ENCODE measurements at regions not wholly inside any gene's neighbourhood (a gene's known extent, or its start where the extent isn't known, plus 50 kb on each side); places are given as distances from the start of the nearest gene placed in this dataset.
"Not testable (repeated sequence)": the region's sequence is repeated elsewhere in the genome, so short reads cannot be mapped to it uniquely, and the experiment has no call there.

- Histone ChIP-seq H3K27me3 (ENCODE audit: insufficient read depth, low read length) (no peaks in the 10 kb centered on the region), H2BK120ac (ENCODE audit: low read depth, low read length, poor library complexity, severe bottlenecking) (no peak overlapping the region), H3K14ac (ENCODE audit: insufficient read depth, low read length) (no peak overlapping the region), H3K79me2 (ENCODE audit: insufficient read depth, low read length) (no peaks in the 10 kb centered on the region), H3K9me3 (ENCODE audit: control insufficient read depth, low read depth, low read length) (no peaks in the 10 kb centered on the region), H3K23ac (ENCODE audit: insufficient read length, low read depth, low read length) (no peak overlapping the region), H4K8ac (replicated peaks; ENCODE audit: insufficient read length, low read depth, low read length) (no peak overlapping the region), H3K23me2 (ENCODE audit: insufficient read length, low read depth, low read length, poor library complexity, severe bottlenecking) (no peaks in the 10 kb centered on the region), H3T11ph (ENCODE audit: low read length) (no peak overlapping the region), H2BK20ac (ENCODE audit: low read depth, low read length, poor library complexity, severe bottlenecking) (no peak overlapping the region), H4K5ac (ENCODE audit: insufficient read length, low read depth, low read length) (no peak overlapping the region), H3K9ac (ENCODE audit: extremely low read depth, insufficient read length, low read length) (no peak overlapping the region), H2BK12ac (ENCODE audit: insufficient read length, low read depth, low read length) (no peak overlapping the region), H3K4me1 (ENCODE audit: insufficient read depth, low read length) (no peaks in the 10 kb centered on the region; the same call in 1 of the 2 replicates), H3K18ac (ENCODE audit: insufficient read length, low read depth, low read length) (no peak overlapping the region), H4K20me1 (ENCODE audit: control insufficient read depth, insufficient read depth, insufficient read length) (no peaks in the 10 kb centered on the region), H2BK5ac (ENCODE audit: insufficient read length, low read length) (no peak overlapping the region), H3K79me1 (ENCODE audit: insufficient read depth, low read depth, low read length, poor library complexity, severe bottlenecking) (no peaks in the 10 kb centered on the region), H3K56ac (ENCODE audit: insufficient read length, low read depth, low read length) (no peak overlapping the region), H3K4ac (ENCODE audit: low read depth, low read length) (no peak overlapping the region), H4K91ac (ENCODE audit: insufficient read length, low read depth, low read length) (no peak overlapping the region), H2AK5ac (ENCODE audit: insufficient read length, low read length) (no peak overlapping the region), H2BK15ac (ENCODE audit: low read depth, low read length) (no peak overlapping the region), H2AFZ (ENCODE audit: low read length) (no peak overlapping the region), H3K4me2 (ENCODE audit: insufficient read depth, insufficient read length, low read length) (no peak overlapping the region), H3K27ac (ENCODE audit: insufficient read length, low read depth, low read length) (no peak overlapping the region)
- Mint-ChIP-seq H3K36me3 (ENCODE audit: insufficient read depth in 1 of 3, low read depth in 3 of 3) (peaks cover 13 to 41% (median 14%) of the 10 kb centered on the region in 3 experiments), H3K4me1 (peaks cover 23 to 32% of the 10 kb centered on the region in 2 experiments), H3K9me3 (peaks cover 16 to 31% of the 10 kb centered on the region in 2 experiments; a peak in 4 of 5 replicates), H3K27ac (no peak overlapping the region), H3K4me3 (no peak overlapping the region), H3K27me3 (ENCODE audit: low read depth) (no peaks in the 10 kb centered on the region)
- TF ChIP-seq, protein P1, sequence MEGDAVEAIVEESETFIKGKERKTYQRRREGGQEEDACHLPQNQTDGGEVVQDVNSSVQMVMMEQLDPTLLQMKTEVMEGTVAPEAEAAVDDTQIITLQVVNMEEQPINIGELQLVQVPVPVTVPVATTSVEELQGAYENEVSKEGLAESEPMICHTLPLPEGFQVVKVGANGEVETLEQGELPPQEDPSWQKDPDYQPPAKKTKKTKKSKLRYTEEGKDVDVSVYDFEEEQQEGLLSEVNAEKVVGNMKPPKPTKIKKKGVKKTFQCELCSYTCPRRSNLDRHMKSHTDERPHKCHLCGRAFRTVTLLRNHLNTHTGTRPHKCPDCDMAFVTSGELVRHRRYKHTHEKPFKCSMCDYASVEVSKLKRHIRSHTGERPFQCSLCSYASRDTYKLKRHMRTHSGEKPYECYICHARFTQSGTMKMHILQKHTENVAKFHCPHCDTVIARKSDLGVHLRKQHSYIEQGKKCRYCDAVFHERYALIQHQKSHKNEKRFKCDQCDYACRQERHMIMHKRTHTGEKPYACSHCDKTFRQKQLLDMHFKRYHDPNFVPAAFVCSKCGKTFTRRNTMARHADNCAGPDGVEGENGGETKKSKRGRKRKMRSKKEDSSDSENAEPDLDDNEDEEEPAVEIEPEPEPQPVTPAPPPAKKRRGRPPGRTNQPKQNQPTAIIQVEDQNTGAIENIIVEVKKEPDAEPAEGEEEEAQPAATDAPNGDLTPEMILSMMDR (conservative IDR thresholded peaks at IDR 0.05): no peak
- DNase-seq: no peak
These were observed 81.5 kb upstream of the PTPN13 start for GRCh38 chr4:86512631-86513030.

DNA sequence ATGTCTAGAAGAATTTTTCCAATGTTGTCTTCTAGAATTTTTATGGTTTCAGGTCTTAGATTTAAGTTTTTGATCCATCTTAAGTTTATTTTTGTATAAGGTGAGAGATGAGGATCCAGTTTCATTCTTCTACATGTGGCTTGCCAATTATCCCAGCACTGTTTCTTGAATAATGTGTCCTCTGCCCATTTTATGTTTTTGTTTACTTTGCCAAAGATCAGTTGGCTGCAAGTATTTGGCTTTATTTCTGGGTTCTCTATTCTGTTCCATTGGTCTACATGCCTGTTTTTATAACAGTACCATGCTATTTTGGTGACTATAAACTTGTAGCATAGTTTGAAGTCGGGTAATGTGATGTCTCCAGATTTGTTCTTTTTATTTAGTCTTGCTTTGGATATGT lies 78.2 kb upstream of the PTPN13 start:
- not testable (repeated sequence) for H3K79me2 ChIP-seq (ENCODE audit: insufficient read depth, low read length); H4K8ac ChIP-seq (replicated peaks; ENCODE audit: insufficient read length, low read depth, low read length); H3K27me3 Mint-ChIP-seq (ENCODE audit: low read depth); H3T11ph ChIP-seq (ENCODE audit: low read length); H3K4me2 ChIP-seq (ENCODE audit: insufficient read depth, insufficient read length, low read length); H4K5ac ChIP-seq (ENCODE audit: insufficient read length, low read depth, low read length); H3K27ac ChIP-seq (ENCODE audit: insufficient read length, low read depth, low read length); H2BK15ac ChIP-seq (ENCODE audit: low read depth, low read length); H3K9me3 ChIP-seq (ENCODE audit: control insufficient read depth, low read depth, low read length); H2AK5ac ChIP-seq (ENCODE audit: insufficient read length, low read length); H3K4ac ChIP-seq (ENCODE audit: low read depth, low read length); H2BK5ac ChIP-seq (ENCODE audit: insufficient read length, low read length); H3K27ac Mint-ChIP-seq; H3K4me3 Mint-ChIP-seq; H3K23me2 ChIP-seq (ENCODE audit: insufficient read length, low read depth, low read length, poor library complexity, severe bottlenecking); H3K14ac ChIP-seq (ENCODE audit: insufficient read depth, low read length); H3K9ac ChIP-seq (ENCODE audit: extremely low read depth, insufficient read length, low read length); DNase-seq; H3K56ac ChIP-seq (ENCODE audit: insufficient read length, low read depth, low read length); H2BK20ac ChIP-seq (ENCODE audit: low read depth, low read length, poor library complexity, severe bottlenecking); H2BK12ac ChIP-seq (ENCODE audit: insufficient read length, low read depth, low read length); H3K18ac ChIP-seq (ENCODE audit: insufficient read length, low read depth, low read length); H3K4me1 ChIP-seq (ENCODE audit: insufficient read depth, low read length); H4K20me1 ChIP-seq (ENCODE audit: control insufficient read depth, insufficient read depth, insufficient read length); H2AFZ ChIP-seq (ENCODE audit: low read length); H3K27me3 ChIP-seq (ENCODE audit: insufficient read depth, low read length); H3K79me1 ChIP-seq (ENCODE audit: insufficient read depth, low read depth, low read length, poor library complexity, severe bottlenecking); H4K91ac ChIP-seq (ENCODE audit: insufficient read length, low read depth, low read length); H2BK120ac ChIP-seq (ENCODE audit: low read depth, low read length, poor library complexity, severe bottlenecking); H3K23ac ChIP-seq (ENCODE audit: insufficient read length, low read depth, low read length)
- Mint-ChIP-seq H3K36me3 (ENCODE audit: insufficient read depth in 1 of 3, low read depth in 3 of 3) (peaks cover 31 to 73% (median 33%) of the 10 kb centered on the region in 3 experiments), H3K9me3 (peaks cover 47 to 61% of the 10 kb centered on the region in 2 experiments), H3K4me1 (peaks cover 8 to 16% of the 10 kb centered on the region in 2 experiments)
- WGBS (ENCODE audit: extremely low coverage, insufficient read length, low lambda C conversion rate): no CpG with 5 or more reads among the region's 1 CpG

Data from H9 (cell line).